Kidney epithelial cell (primary cell): ENCODE measurements at regions not wholly inside any gene's neighbourhood (a gene's known extent, or its start where the extent isn't known, plus 50 kb on each side); places are given as distances from the start of the nearest gene placed in this dataset.
A peak's percentile ranks its signal among the peaks of the same experiment; 100 is the strongest.
"Not testable (repeated sequence)": the region's sequence is repeated elsewhere in the genome, so short reads cannot be mapped to it uniquely, and the experiment has no call there.

Source experiments
- DNase-seq: peaks from one replicate; pipeline ENCODE4 v3.0.0-alpha.2; 2010; ENCODE audit warnings: low read depth
- H3K27me3 ChIP-seq: 2 replicates; pipeline ENCODE4 v1.6.0; 2011; ENCODE audit warnings: low read length; ENCODE audit not compliant: control insufficient read depth, insufficient read depth
- H3K36me3 ChIP-seq: 2 replicates; pipeline ENCODE4 v1.5.1; 2011; ENCODE audit warnings: low read length; ENCODE audit not compliant: control insufficient read depth, insufficient read depth
- H3K4me3 ChIP-seq: 2 replicates; pipeline ENCODE4 v1.5.1; 2011; ENCODE audit warnings: low read depth, mild to moderate bottlenecking, control low read depth, low read length
- TF ChIP-seq, protein P1 (sequence below): IDR thresholded peaks from 2 replicates; pipeline ENCODE4 v1.5.1; 2011; ENCODE audit warnings: mild to moderate bottlenecking, moderate library complexity, low read length, control low read depth, inconsistent platforms; ENCODE audit not compliant: insufficient read depth, poor library complexity, severe bottlenecking

- H3K36me3 ChIP-seq: no peaks in the 10 kb centered on the region
- TF ChIP-seq, protein P1, sequence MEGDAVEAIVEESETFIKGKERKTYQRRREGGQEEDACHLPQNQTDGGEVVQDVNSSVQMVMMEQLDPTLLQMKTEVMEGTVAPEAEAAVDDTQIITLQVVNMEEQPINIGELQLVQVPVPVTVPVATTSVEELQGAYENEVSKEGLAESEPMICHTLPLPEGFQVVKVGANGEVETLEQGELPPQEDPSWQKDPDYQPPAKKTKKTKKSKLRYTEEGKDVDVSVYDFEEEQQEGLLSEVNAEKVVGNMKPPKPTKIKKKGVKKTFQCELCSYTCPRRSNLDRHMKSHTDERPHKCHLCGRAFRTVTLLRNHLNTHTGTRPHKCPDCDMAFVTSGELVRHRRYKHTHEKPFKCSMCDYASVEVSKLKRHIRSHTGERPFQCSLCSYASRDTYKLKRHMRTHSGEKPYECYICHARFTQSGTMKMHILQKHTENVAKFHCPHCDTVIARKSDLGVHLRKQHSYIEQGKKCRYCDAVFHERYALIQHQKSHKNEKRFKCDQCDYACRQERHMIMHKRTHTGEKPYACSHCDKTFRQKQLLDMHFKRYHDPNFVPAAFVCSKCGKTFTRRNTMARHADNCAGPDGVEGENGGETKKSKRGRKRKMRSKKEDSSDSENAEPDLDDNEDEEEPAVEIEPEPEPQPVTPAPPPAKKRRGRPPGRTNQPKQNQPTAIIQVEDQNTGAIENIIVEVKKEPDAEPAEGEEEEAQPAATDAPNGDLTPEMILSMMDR: no peak
- no peak overlapping the region for H3K4me3 ChIP-seq
- H3K27me3 ChIP-seq: no peaks in the 10 kb centered on the region
- no peak for DNase-seq
These were observed 68.6 kb upstream of the CACHD1 start for GRCh38 chr1:64401285-64401684.

- DNase-seq: peak; percentile 10
- TF ChIP-seq, protein P1: no peak
These were observed 66.6 kb upstream of the CACHD1 start for GRCh38 chr1:64403331-64403730.

GRCh38 chr1:64404202-64404601 lies 65.7 kb upstream of the CACHD1 start:
- TF ChIP-seq, protein P1: no peak

More at GRCh38 chr1:64403331-64403730, 66.6 kb upstream of the CACHD1 start:
- H3K36me3 ChIP-seq: no peaks in the 10 kb centered on the region
- no peak overlapping the region for H3K4me3 ChIP-seq
- H3K27me3 ChIP-seq: no peaks in the 10 kb centered on the region

GRCh38 chr1:64405833-64406232 lies 64.1 kb upstream of the CACHD1 start:
- no peak for DNase-seq
- Histone ChIP-seq H3K4me3 (no peak overlapping the region), H3K36me3 (no peaks in the 10 kb centered on the region), H3K27me3 (no peaks in the 10 kb centered on the region)
- TF ChIP-seq, protein P1: no peak

More at GRCh38 chr1:64404202-64404601, 65.7 kb upstream of the CACHD1 start:
- no peaks in the 10 kb centered on the region for H3K27me3 ChIP-seq
- DNase-seq: no peak
- H3K36me3 ChIP-seq: no peaks in the 10 kb centered on the region
- H3K4me3 ChIP-seq: no peak overlapping the region

DNA sequence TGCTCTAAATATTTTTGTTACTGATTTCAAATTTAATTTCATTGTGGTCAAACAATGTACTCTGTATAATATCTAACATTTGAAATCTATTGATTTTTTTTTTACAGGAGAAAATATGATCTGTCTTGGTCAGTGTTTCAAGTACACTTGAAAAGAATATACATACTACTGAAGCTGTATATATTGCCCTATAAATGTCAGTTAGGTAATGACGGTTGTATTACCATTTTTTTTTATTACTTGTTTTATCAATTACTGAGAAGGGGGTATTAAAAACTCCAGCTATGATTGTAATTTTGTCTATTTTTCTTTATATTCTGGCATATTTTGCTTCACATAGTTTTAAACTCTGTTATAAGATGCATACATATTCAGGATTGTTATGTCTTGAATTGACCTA lies 59.7 kb upstream of the CACHD1 start:
- Histone ChIP-seq H3K27me3 (no peaks in the 10 kb centered on the region), H3K4me3 (no peak overlapping the region)
- TF ChIP-seq, protein P1: no peak

GRCh38 chr1:64414855-64415546 lies 54.9 kb upstream of the CACHD1 start:
- not testable (repeated sequence) for DNase-seq

More for the DNA sequence above, 59.7 kb upstream of the CACHD1 start:
- DNase-seq: no peak
- H3K36me3 ChIP-seq: no peaks in the 10 kb centered on the region

More at GRCh38 chr1:64414855-64415546, 54.9 kb upstream of the CACHD1 start:
- not testable (repeated sequence) for H3K36me3 ChIP-seq, H3K4me3 ChIP-seq, H3K27me3 ChIP-seq
